CD4-positive, alpha-beta memory T cell (primary cell): ENCODE measurements at regions not wholly inside any gene's neighbourhood (a gene's known extent, or its start where the extent isn't known, plus 50 kb on each side); places are given as distances from the start of the nearest gene placed in this dataset.

Experiments
- CTCF ChIA-PET: fragments of 350-600 bp; sonication (Branson Sonifier 250); formaldehyde crosslinking; loops from one replicate; lab custom pipeline; 2021; ENCODE audit warnings: inconsistent platforms; ENCODE audit not compliant: partially characterized antibody; lab: Charles Lee
- POLR2A ChIA-PET: fragments of 350-600 bp; sonication (Branson Sonifier 250); formaldehyde crosslinking; loops from one replicate; lab custom pipeline; 2021; ENCODE audit not compliant: partially characterized antibody; lab: Charles Lee
- DNase-seq, 5 donors: peaks; one replicate each; pipeline versions ENCODE4 v3.0.0 to v3.0.0-alpha.2; 2020 to 2022; ENCODE audit warnings: mixed read lengths in 1 of 5
- H3K27ac ChIP-seq: one replicate; pipeline ENCODE4 v1.7.0; 2013; ENCODE audit warnings: low read depth, low read length
- H3K27me3 ChIP-seq: 2 replicates; pipeline ENCODE4 v1.7.0; 2013; ENCODE audit warnings: mild to moderate bottlenecking, low read length, moderate library complexity; ENCODE audit not compliant: insufficient read depth
- H3K36me3 ChIP-seq: 2 replicates; pipeline ENCODE4 v1.7.0; 2013; ENCODE audit warnings: mild to moderate bottlenecking, low read length, moderate library complexity; ENCODE audit not compliant: insufficient read depth
- H3K4me1 ChIP-seq: 2 replicates; pipeline ENCODE4 v1.7.0; 2013; ENCODE audit warnings: mild to moderate bottlenecking, low read length, moderate library complexity; ENCODE audit not compliant: insufficient read depth
- H3K4me3 ChIP-seq, 2 donors: one replicate each; pipeline ENCODE4 v1.7.0; 2013; ENCODE audit warnings: low read length in 2 of 2, mild to moderate bottlenecking in 1 of 2
- H3K9me3 ChIP-seq, 2 donors: one replicate each; pipeline ENCODE4 v1.7.0; 2013; ENCODE audit warnings: low read length in 2 of 2, control low read depth in 1 of 2; ENCODE audit not compliant: control insufficient read depth in 1 of 2
- H3K27ac Mint-ChIP-seq, 7 donors: one replicate each; pipeline ENCODE4 v1.8.0; 2020 to 2021; ENCODE audit warnings: mixed read lengths in 7 of 7, mild to moderate bottlenecking in 6 of 7, inconsistent platforms in 3 of 7, moderate library complexity in 3 of 7
- H3K27me3 Mint-ChIP-seq, 2 donors: one replicate each; pipeline ENCODE4 v1.8.0; 2020 to 2021; ENCODE audit warnings: mixed read lengths in 2 of 2
- H3K36me3 Mint-ChIP-seq, 2 donors: one replicate each; pipeline ENCODE4 v1.8.0; 2020 to 2021; ENCODE audit warnings: mixed read lengths in 2 of 2, inconsistent platforms in 1 of 2, mild to moderate bottlenecking in 1 of 2
- H3K4me1 Mint-ChIP-seq, 4 donors: one replicate each; pipeline ENCODE4 v1.8.0; 2020 to 2021; ENCODE audit warnings: mixed read lengths in 4 of 4, mild to moderate bottlenecking in 1 of 4
- H3K4me3 Mint-ChIP-seq, 8 donors: one replicate each; pipeline ENCODE4 v1.8.0; 2020 to 2021; ENCODE audit warnings: mixed read lengths in 8 of 8, mild to moderate bottlenecking in 7 of 8, moderate library complexity in 6 of 8, inconsistent platforms in 3 of 8
- H3K9me3 Mint-ChIP-seq, 8 donors: one replicate each; pipeline ENCODE4 v1.8.0; 2020 to 2021; ENCODE audit warnings: mixed read lengths in 8 of 8, mild to moderate bottlenecking in 5 of 8, inconsistent platforms in 3 of 8, moderate library complexity in 1 of 8
- intact Hi-C: fragments of 100-400 bp; cut with micrococcal nuclease; formaldehyde crosslinking; loops from one replicate; pipeline ENCODE4 v1.15.1; 2023

DNA sequence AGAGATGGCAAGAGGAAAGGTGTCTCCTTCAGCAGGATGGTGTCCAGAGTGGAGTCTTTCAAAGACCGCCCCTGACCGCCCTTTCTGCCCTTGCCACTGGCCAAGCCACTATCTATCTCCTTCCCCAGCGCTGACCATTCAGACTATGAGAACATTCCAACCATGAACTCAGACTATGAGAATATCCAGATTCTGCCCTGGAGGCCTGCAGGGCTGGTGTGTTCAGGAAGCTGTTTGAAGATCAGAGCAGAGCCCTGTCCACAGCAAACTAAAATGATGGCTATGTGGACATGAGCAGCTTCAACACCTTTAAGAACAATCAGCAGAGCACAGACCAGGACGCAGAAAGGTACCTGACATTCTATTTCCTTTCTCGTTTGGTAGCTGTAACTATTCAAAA lies 57.3 kb upstream of the WNT7A start:
- DNase-seq = no peak
- Histone ChIP-seq H3K36me3 (no peaks in the 10 kb centered on the region), H3K4me1 (peaks cover 7% of the 10 kb centered on the region), H3K27me3 (no peaks in the 10 kb centered on the region), H3K4me3 (no peak overlapping the region), H3K27ac (no peak overlapping the region), H3K9me3 (no peaks in the 10 kb centered on the region)
- CTCF ChIA-PET = no interaction called here
- H3K36me3 Mint-ChIP-seq = no peaks in the 10 kb centered on the region
- POLR2A ChIA-PET = no interaction called here
- intact Hi-C loops = no loop called here
- peaks cover 0 to 11% (median under 1%) of the 10 kb centered on the region in 8 donors for H3K9me3 Mint-ChIP-seq
- peaks cover 7 to 11% of the 10 kb centered on the region in 2 donors for H3K27me3 Mint-ChIP-seq
- H3K4me3 Mint-ChIP-seq = no peak overlapping the region
- no peak overlapping the region for H3K27ac Mint-ChIP-seq
- peaks cover 0 to 8% (median 2%) of the 10 kb centered on the region in 4 donors for H3K4me1 Mint-ChIP-seq

DNA sequence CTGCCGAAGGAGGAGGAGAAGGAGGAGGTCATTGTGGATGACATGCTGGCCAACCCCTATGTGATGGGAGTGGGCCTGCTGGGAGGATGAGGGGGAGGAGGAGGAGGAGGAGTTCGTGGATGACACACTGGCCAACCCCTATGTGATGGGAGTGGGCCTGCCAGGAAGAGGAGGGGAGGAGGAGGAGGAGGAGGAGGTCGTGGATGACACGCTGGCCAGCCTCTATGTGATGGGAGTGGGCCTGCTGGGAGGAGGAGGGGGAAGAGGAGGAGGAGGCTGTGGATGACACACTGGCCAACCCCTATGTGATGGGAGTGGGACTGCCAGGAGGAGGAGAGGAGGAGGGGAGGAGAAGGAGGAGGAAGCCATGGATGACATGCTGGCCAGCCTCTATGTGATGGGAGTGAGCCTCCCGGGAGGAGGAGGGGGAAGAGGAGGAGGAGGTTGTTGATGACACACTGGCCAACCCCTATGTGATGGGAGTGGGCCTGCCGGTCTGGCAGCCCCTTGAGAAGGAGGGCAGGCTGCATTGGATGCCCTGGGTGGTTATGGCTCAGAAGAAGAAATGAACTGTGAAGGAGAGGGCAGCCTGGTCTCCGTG lies 55.7 kb upstream of the WNT7A start:
- peaks cover 7% of the 10 kb centered on the region for H3K4me1 ChIP-seq
- no peak overlapping the region for H3K4me3 ChIP-seq
- peaks cover 5 to 13% (median 7%) of the 10 kb centered on the region in 8 donors for H3K9me3 Mint-ChIP-seq
- H3K27ac Mint-ChIP-seq = no peak overlapping the region
- no peak overlapping the region for H3K27ac ChIP-seq
- no peaks in the 10 kb centered on the region for H3K9me3 ChIP-seq
- H3K4me3 Mint-ChIP-seq = no peak overlapping the region
- peaks cover 16 to 23% of the 10 kb centered on the region in 2 donors for H3K27me3 Mint-ChIP-seq
- ChIA-PET CTCF (no interaction called here), POLR2A (no interaction called here)
- DNase-seq = no peak
- no peaks in the 10 kb centered on the region for H3K36me3 ChIP-seq
- peaks cover 0 to 8% (median 5%) of the 10 kb centered on the region in 4 donors for H3K4me1 Mint-ChIP-seq
- intact Hi-C loops = no loop called here
- no peaks in the 10 kb centered on the region for H3K27me3 ChIP-seq
- H3K36me3 Mint-ChIP-seq = peaks cover 0 to 3% of the 10 kb centered on the region in 2 donors

DNA sequence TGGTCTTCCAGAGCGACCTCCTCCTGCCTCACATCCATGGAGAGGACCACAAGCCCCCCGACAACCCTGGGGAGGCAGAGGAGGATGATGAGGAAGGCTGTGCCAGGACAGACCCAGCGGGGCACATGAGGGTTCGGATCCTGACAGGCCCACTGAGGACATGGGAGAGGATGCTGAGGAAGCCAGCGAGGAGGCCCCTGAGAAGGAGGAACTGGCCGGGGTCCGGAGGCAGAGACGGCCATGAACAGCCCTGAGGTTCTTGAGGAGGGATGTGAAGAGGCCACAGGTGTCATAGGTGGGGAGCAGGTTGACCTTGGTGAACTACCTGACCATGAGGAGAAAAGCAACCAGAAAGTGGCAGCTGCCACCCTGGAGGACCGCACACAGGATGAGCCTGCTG lies 54.9 kb upstream of the WNT7A start:
- H3K36me3 ChIP-seq = no peaks in the 10 kb centered on the region
- intact Hi-C loops = no loop called here
- no peak overlapping the region for H3K4me3 ChIP-seq
- POLR2A ChIA-PET = no interaction called here
- CTCF ChIA-PET = no interaction called here
- H3K27me3 ChIP-seq = no peaks in the 10 kb centered on the region
- H3K9me3 ChIP-seq = no peaks in the 10 kb centered on the region
- no peak overlapping the region for H3K27ac ChIP-seq
- Mint-ChIP-seq H3K4me1 (peaks cover 0 to 8% (median 5%) of the 10 kb centered on the region in 4 donors), H3K4me3 (no peak overlapping the region), H3K27me3 (peaks cover 17 to 23% of the 10 kb centered on the region in 2 donors), H3K36me3 (peaks cover 0 to 3% of the 10 kb centered on the region in 2 donors), H3K9me3 (peaks cover 5 to 16% (median 7%) of the 10 kb centered on the region in 8 donors), H3K27ac (peak overlapping the region in 1 of 7 donors; percentile 53)
- no peak for DNase-seq
- H3K4me1 ChIP-seq = peaks cover 7% of the 10 kb centered on the region

DNA sequence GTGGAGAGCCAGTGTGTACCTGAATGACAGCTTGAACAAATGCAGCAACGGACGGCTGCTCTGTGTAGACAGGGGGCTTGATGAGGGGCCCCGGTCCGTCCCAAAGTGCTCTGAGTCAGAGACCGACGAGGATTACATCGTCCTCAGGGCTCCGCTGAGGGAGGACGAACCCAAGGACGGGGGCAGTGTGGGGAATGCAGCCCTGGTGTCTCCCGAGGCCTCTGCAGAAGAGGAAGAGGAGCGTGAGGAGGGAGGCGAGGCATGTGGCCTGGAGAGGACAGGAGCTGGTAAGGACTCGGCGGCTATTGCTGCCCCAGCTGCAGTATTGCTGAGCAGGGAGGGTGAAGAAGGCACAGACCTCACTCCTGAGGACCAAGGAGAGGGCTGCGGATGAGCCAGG lies 54.4 kb upstream of the WNT7A start:
- Mint-ChIP-seq H3K4me3 (peak overlapping the region in 4 of 8 donors; percentile 12 to 65 (median 24)), H3K27ac (no peak overlapping the region), H3K27me3 (peaks cover 17 to 23% of the 10 kb centered on the region in 2 donors), H3K9me3 (peaks cover 6 to 17% (median 8%) of the 10 kb centered on the region in 8 donors), H3K36me3 (peaks cover 0 to 3% of the 10 kb centered on the region in 2 donors), H3K4me1 (peaks cover 0 to 8% (median 5%) of the 10 kb centered on the region in 4 donors)
- no peak for DNase-seq
- H3K9me3 ChIP-seq = no peaks in the 10 kb centered on the region
- POLR2A ChIA-PET = no interaction called here
- H3K27ac ChIP-seq = no peak overlapping the region
- no peaks in the 10 kb centered on the region for H3K36me3 ChIP-seq
- peaks cover 7% of the 10 kb centered on the region for H3K4me1 ChIP-seq
- CTCF ChIA-PET = no interaction called here
- H3K27me3 ChIP-seq = no peaks in the 10 kb centered on the region
- no peak overlapping the region for H3K4me3 ChIP-seq
- intact Hi-C loops = no loop called here

DNA sequence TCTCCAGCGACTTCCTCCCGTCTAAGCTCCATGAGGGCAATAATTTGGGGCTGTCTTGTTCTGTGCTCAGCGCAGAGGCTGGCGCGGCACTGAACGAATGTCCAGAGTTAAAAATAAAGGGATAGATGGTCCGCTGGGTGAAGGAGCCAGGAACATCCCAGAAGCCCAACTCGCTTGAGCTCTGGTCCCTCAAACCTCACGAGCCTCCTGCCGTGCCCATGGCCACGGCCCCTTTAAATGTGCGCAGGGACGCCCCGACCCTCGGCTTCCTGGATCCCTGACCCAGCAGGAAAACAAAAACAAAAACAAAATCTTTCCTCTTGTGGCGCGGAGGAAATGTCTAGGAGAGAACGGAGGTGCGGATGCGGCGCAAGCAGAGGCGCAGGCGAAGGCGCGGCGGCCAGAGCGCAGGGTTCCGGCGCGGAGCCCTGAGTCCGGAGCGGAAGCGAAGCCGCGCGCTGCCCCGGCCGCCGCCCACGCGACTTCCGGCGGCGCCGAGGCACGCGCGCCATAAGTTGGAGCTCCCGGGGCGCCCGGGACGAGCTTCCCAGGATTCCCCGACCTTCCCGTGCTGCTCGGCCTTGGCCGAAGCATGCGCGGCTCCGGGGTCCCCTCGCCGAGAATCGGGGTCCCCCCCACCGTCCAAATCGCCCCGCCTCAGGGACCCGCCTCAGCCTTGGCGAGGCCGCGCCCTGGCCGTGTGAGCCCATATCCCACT lies 52.9 kb upstream of the WNT7A start:
- Mint-ChIP-seq H3K9me3 (peaks cover 6 to 33% (median 15%) of the 10 kb centered on the region in 8 donors), H3K4me3 (peak overlapping the region; percentile 54 to 84 (median 73)), H3K4me1 (peaks cover 0 to 8% (median 5%) of the 10 kb centered on the region in 4 donors), H3K27ac (peak overlapping the region in 1 of 7 donors; percentile 4), H3K36me3 (peaks cover 6 to 7% of the 10 kb centered on the region in 2 donors), H3K27me3 (peaks cover 19 to 24% of the 10 kb centered on the region in 2 donors)
- ChIA-PET CTCF (no interaction called here), POLR2A (no interaction called here)
- H3K4me1 ChIP-seq = peaks cover 7% of the 10 kb centered on the region
- no peak for DNase-seq
- intact Hi-C loops = no loop called here
- no peaks in the 10 kb centered on the region for H3K36me3 ChIP-seq
- H3K27me3 ChIP-seq = no peaks in the 10 kb centered on the region
- no peak overlapping the region for H3K4me3 ChIP-seq
- H3K27ac ChIP-seq = no peak overlapping the region
- H3K9me3 ChIP-seq = no peaks in the 10 kb centered on the region

DNA sequence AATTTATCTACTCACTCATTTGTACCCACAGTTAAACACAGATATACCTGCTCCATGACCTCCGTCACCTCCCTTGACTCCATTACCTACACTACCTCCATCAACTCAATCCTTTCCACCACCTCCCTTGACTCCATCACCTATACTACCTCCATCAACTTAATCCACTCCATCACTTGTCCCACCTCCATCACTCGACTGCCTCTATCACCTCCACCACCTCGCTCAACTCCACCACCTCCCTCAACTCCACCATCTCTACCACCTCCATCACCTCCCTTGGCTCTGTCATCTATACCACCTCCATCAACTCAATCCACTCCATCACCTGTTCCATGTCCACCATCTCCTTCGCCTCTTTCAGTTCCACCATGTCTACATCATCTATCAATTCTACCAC lies 51.3 kb upstream of the WNT7A start:
- H3K36me3 Mint-ChIP-seq = peaks cover 7 to 13% of the 10 kb centered on the region in 2 donors
- no peaks in the 10 kb centered on the region for H3K9me3 ChIP-seq
- H3K9me3 Mint-ChIP-seq = peaks cover 6 to 48% (median 27%) of the 10 kb centered on the region in 8 donors
- no peak overlapping the region for H3K27ac Mint-ChIP-seq
- H3K4me3 Mint-ChIP-seq = no peak overlapping the region
- H3K36me3 ChIP-seq = no peaks in the 10 kb centered on the region
- H3K27me3 ChIP-seq = no peaks in the 10 kb centered on the region
- ChIA-PET POLR2A (no interaction called here), CTCF (no interaction called here)
- no peak overlapping the region for H3K4me3 ChIP-seq
- no peak overlapping the region for H3K27ac ChIP-seq
- peaks cover 7% of the 10 kb centered on the region for H3K4me1 ChIP-seq
- intact Hi-C loops = no loop called here
- H3K27me3 Mint-ChIP-seq = peaks cover 16 to 26% of the 10 kb centered on the region in 2 donors
- H3K4me1 Mint-ChIP-seq = peaks cover 0 to 8% (median 5%) of the 10 kb centered on the region in 4 donors
- no peak for DNase-seq
